AG08395 (cell line): ENCODE measurements at regions not wholly inside any gene's neighbourhood (a gene's known extent, or its start where the extent isn't known, plus 50 kb on each side); places are given as distances from the start of the nearest gene placed in this dataset.

ENCODE experiments used
- DNase-seq: peaks from one replicate; pipeline ENCODE4 v3.0.0; 2012; ENCODE audit warnings: mixed read lengths, low spot score

DNA sequence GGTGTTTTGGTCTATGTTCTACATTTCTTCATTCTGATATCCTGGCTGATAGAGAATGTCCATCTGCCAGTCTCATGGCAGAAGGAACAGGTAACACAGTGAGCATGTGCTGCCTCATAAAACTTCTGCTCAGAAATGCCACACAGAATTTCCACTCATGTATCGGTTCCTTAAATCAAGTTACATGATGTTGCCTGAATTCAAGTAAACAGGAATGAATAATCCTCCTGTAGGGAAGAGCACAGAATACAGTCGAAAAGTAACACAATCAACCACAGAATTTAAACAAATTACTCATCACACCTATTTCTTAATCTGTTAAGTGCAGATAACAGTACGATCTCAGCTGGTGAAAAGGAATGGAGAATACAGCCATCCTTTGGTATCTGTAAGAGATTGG, 74.7 kb downstream of the FAM217A start:
- DNase-seq: no peak

- DNase-seq: peak; percentile 66
Measured at GRCh38 chr6:4008324-4009047, 70.5 kb downstream of the FAM217A start.

DNA sequence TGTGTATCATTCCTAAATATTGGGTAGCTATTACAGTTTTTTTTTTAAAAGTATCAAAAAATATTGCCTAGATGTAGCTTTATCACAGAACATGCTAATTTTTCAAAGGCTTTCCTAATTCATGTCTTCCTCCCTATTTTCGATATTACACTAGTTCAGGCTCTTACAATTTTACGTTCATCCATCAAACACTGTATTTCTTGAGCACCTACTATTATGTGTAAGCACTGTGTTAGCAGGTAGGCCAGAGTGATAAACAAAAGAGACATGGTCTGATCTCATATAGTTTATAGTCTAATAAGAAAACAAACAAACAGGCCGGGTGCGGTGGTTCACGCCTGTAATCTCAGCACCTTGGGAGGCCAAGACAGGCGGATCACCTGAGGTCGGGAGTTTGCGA, 69.5 kb downstream of the FAM217A start:
- DNase-seq: no peak

GRCh38 chr6:4010048-4010447, 68.9 kb downstream of the FAM217A start:
- DNase-seq: no peak

GRCh38 chr6:4010689-4011090, 68.2 kb downstream of the FAM217A start:
- DNase-seq: no peak

DNA sequence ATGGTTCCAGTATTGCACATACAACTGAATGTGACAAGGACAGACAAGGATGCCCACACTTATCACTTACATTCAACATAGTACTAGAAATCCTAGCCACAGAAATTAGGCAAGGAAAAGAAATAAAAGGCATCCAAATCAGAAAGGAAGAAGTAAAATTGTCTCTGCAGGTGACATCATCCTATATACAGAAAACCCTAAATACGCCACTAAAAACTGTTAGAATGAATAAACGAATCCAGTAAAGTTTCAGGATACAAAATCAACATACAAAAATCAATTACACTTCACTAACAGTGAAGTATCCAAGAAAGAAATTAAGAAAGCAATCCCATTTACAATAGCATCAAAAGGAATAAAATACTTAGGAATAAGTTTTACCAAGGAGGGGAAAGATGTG, 66.1 kb downstream of the FAM217A start:
- no peak for DNase-seq

GRCh38 chr6:4017058-4017739, 61.7 kb downstream of the FAM217A start:
- no peak for DNase-seq

DNA sequence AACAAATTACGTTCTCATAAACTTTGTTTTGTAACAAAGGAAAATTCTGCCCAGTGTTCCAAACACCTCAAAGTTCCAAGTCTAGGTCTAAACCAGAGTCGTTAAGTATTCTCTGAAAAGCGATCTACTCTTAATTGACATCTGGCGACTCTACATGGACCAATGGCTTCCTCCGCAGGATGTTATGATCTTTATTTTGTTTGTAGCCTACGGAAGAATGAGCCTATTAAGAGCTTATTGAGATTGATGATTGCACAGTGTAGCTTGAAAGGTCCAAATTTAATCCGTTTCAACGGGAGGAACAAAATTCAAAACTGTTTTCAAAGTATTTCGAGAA, 61.1 kb downstream of the FAM217A start:
- DNase-seq: peak; percentile 10

- peak; percentile 96 for DNase-seq
Measured at GRCh38 chr6:4018171-4018923, 60.6 kb downstream of the FAM217A start.
